ENCODE measurements at regions not wholly inside any gene's neighbourhood (a gene's known extent, or its start where the extent isn't known, plus 50 kb on each side); places are given as distances from the start of the nearest gene placed in this dataset.

DNA sequence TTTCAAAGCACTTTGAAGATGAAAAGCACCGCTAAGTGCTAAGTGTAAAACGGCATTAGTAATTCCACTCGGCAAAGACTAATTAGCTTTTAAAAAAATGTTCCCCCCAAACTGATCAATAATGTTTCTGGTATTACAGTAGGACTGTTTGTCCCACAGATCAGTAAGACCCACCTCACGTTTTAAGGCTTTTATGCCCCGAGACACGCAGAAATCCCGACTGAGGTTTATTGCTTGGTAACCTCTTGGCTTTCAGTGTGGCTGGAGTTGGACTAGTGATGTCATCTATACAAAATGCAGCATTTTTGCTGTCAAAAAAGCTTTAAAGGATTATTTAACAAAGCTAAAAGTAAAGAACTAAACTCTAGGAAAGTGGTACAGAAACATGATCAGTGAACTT is 414.6 kb upstream of the PSMD7 start:
- DNase-seq (ENCODE audit: low read depth) = peak; percentile 15

DNA sequence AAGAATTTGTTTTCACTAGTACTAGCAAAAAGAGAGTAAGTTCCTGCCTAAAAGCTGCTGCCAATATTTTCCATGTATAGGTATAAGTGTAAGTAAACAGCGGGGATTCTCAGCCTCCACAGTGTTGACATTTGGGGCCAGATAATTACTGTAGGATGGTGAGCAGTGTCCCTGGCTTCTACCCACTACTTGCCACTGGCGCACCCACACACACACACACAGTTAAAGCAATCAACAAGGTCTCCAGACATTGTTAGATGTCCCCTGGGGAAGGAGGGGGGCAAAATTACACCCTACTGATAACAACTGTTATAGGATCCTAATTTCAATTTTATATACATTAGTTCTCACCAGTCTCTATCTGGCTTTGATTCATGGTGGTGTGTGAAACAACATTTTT is 417.0 kb upstream of the PSMD7 start:
- no peak for DNase-seq (ENCODE audit: low read depth)

- peak; percentile 77 for DNase-seq (ENCODE audit: low read depth)
Observed at GRCh38 chr16:73878611-73879010, 418.0 kb upstream of the PSMD7 start.

- DNase-seq (ENCODE audit: low read depth) = no peak
Observed at GRCh38 chr16:73877150-73877549, 419.5 kb upstream of the PSMD7 start.

DNA sequence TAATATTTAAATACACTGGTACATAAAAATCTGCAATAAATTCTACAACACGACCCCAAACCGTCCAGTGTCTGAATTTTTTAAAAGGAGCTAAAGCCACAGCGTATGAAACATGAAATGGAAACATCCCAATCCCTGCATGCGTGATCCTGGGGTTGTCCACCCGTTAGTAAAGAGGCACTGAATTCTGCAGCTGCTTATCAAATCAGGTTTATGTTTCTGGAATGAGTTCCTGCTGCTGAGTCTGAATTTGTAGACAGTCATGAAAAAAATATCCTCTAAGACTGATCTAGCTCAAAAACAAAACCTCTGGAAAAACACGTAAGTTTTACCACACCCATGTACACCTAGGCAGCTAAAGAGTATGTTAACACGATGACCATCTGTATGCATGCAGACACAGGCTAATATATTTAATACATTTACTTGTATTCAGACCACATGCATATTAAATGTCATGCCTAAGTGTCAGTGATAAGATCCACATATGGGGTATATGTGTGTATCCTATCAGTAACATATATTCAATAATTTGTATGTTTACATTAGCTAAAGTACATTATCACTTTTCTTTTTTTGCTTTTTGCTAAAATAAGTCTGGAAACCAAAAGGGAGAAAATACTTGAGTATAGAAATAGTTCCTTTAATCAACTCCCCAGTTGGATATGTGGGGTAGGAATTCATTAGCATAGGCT is 420.5 kb upstream of the PSMD7 start:
- DNase-seq (ENCODE audit: low read depth) = no peak

DNA sequence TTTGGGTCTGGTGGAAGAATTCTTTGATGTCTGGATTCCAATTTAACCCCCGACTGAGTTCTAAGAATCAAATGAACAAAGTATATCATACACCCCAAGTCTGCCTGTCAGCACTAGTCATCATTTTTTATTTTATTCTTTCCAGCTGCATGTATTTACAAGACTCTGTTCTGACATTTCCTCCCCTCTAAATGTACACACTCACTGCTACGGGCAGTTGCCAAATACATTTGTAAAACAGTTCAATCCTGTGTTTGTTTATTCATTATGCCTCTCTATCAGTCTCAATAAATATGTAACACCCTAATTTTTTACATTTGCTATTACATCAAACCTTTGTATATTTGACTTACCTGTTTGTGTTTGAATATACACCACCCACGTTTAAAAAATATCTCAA is 422.3 kb upstream of the PSMD7 start:
- DNase-seq (ENCODE audit: low read depth) = no peak

- DNase-seq (ENCODE audit: low read depth) = no peak
Observed at GRCh38 chr16:73873643-73874042, 423.0 kb upstream of the PSMD7 start.

DNA sequence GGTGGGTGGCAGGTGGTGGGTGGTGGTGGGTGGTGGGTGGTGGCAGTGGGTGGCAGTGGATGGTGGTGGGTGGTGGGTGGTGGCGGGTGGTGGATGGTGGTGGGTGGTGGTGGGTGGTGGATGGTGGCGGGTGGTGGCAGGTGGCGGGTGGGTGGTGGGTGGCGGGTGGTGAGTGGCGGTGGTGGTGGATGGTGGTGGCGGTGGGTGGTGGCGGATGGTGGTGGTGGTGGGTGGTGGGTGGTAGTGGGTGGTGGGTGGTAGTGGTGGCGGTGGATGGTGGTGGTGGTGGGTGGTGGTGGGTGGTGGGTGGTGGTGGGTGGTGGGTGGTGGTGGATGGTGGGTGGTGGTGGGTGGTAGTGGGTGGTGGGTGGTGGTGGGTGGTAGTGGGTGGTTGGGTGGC is 423.8 kb upstream of the PSMD7 start:
- no peak for DNase-seq (ENCODE audit: low read depth)

- DNase-seq (ENCODE audit: low read depth) = no peak
Observed at GRCh38 chr16:73871088-73871733, 425.4 kb upstream of the PSMD7 start.

- DNase-seq (ENCODE audit: low read depth) = no peak
Observed at GRCh38 chr16:73869126-73869525, 427.5 kb upstream of the PSMD7 start.

DNA sequence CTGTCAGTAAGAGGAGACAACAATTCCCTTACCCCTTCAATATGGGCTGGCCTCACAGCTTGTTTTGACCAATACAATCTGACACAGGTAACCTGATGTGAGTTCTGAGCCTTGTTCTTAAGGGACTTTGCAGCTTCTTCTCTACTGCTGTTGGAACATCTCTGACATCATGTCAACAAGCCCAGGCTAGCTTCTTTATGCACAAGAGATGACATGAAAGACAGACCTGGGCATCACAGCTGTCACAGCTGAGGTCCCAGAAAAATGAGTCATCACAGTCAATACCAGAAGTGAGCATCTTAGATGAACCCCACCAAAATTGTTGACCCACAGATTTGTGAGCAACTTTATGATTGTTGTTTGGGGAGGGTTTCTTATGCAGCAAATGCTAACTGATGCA is 431.7 kb upstream of the PSMD7 start:
- DNase-seq (ENCODE audit: low read depth) = no peak

DNA sequence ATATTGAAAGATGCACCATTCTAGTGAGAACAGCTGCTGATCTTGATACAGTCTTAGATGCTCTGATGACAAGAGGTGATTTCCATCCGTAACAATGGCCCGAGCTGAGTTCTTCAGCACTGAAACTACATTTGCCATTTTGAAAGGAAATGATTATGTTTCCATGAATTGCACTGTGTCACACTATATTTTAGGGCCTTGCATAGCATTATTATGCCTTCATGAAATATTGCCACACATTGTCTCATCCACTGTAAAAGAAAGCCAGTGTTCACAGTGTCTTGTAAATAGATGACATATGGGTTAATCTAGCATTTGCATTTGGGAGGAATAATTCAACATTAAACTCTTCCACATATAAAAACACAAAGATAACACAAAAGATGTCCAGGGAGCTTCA is 438.3 kb upstream of the PSMD7 start:
- DNase-seq (ENCODE audit: low read depth) = no peak

- no peak for DNase-seq (ENCODE audit: low read depth)
Observed at GRCh38 chr16:73853968-73854367, 442.6 kb upstream of the PSMD7 start.

DNA sequence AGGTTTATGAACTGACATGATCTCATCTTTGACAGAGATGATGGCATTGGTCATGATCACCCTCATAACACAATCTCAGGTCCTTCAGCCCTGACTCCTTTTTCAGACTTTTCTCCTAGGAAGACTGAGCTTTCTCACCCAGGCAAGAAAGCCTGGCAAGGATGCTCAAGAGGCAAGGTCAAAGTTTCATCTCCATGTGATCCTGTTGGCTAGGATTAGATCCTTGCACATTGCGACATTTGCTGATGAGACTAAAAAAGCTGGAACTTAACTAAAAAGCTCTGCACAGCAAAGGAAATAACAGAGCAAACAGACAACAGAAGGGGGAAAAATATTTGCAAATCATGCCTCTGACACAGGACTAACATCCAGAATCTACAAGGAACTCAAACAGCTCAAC is 444.1 kb upstream of the PSMD7 start:
- no peak for DNase-seq (ENCODE audit: low read depth)

DNA sequence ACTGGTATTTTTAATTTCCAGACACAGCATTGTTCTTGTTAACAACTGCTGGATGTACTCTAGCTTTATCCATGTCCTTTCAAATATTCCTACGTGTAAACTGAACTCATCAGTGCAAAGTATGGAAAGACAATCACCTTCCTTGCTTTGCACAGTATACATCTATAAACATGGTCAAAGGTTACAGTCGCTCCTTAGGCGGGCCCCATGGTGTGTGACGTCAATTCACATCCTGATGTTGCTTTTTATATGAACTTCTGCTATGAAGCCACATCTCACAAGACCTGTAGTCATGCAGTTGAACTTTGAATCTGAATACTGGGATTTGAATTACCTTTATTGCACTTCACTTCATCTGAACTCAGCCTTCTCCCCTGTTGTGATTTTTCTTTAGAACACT is 447.6 kb upstream of the PSMD7 start:
- no peak for DNase-seq (ENCODE audit: low read depth)

GRCh38 chr16:73847090-73847489 is 449.5 kb upstream of the PSMD7 start:
- DNase-seq (ENCODE audit: low read depth) = no peak

DNA sequence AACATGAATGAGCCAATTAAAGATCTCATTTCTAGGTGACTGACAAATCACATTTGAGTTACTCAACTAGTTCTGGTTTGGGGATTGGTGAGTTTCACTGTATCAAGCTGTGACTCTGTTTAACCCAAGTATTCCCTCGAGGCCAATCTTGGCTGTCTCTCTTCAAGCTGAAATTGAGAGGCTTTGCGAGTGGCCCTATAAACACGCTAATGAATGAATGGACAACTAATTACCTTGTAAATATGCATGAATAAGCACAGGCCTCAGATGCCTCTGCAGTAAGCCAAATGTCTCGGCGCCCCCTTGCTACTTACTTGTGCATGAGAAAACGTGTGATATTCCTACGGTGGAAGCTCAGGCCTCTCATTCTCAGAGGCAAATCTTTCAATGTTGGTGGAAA is 450.3 kb upstream of the PSMD7 start:
- no peak for DNase-seq (ENCODE audit: low read depth)

- DNase-seq (ENCODE audit: low read depth) = no peak
Observed at GRCh38 chr16:73846007-73846330, 450.6 kb upstream of the PSMD7 start.

- no peak for DNase-seq (ENCODE audit: low read depth)
Observed at GRCh38 chr16:73845238-73846006, 451.2 kb upstream of the PSMD7 start.

GRCh38 chr16:73840728-73841127 is 455.9 kb upstream of the PSMD7 start:
- no peak for DNase-seq (ENCODE audit: low read depth)

DNA sequence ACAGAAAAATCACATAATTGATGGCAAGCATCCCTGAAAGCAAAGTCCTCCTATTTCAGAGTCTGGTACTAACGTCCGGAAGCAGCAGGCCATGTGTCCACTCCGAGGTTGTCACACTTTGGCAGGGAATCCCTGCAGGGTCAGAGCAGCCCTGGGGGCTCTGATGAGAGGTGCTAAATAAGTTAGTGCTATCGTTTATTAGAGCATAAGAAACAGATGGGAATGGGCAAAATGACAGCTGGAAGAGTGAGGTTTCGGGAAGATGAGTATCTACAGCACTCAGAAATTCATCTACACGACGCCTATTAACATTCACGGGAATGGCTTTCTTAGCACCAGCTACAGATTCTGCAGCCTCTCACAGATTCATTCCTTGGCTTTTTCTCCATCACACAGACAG is 465.4 kb upstream of the PSMD7 start:
- no peak for DNase-seq (ENCODE audit: low read depth)

DNA sequence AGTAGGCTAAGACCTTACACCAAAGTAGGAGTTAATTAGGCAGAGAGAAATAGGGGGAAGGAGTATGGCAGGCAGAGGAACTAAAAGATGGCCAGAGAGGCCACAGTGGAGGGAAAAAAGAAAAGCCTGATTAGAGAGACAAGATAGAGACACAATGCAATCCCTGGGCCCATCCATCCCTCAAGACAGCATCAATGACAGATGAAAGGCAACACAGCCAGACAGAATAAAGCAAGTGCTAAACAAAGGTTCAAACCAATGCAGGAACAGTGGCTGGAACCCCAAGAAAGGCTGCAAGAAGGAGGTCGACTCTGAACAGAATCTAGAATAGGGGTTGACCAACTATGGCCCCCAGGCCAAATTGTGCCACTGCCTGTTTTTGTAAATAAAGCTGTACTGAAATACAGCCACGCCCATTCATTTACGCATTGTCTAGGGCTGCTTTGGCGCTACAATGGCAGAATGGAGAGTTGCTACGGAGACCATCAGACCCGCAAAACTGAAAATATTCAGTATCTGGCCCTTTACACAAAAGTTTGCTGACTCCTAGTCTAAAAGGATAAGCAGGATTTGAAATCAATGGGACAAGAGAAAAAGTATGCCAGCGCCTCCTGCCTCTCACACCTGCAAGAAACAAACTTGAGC is 473.3 kb upstream of the PSMD7 start:
- DNase-seq (ENCODE audit: low read depth) = no peak

Measured in renal cortical epithelial cell (primary cell).